GM21360 (cell line): ENCODE measurements at regions not wholly inside any gene's neighbourhood (a gene's known extent, or its start where the extent isn't known, plus 50 kb on each side); places are given as distances from the start of the nearest gene placed in this dataset.
"Not testable (repeated sequence)": the region's sequence is repeated elsewhere in the genome, so short reads cannot be mapped to it uniquely, and the experiment has no call there.

Experiments
- ATAC-seq: cut with Tn5 transposase; IDR thresholded peaks from one replicate; pipeline ENCODE4 v1.9.1; 2021; ENCODE audit warnings: mild to moderate bottlenecking, moderate library complexity; ENCODE audit not compliant: unreplicated experiment

DNA sequence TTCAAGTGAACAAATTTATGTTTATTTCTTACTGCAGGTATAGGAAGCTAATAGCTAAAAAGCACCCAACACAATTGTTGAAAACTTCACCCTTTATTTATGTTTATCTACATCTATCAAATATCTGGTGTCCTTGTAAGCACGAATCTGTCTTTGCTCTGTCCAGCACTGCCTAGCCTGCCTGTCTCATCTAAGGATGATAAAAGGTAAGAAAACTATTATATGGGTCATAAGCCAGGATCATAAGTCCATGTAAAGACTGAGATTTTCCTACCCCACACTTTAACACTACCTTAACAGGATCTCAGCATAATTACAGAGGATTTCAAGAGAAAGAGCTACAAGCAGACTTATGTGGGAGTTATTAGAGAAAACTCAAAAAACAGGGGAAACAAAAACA lies 365.6 kb upstream of the TMEFF2 start:
- no peak for ATAC-seq

- no peak for ATAC-seq
Measured at GRCh38 chr2:192559587-192559986, 364.9 kb upstream of the TMEFF2 start.

DNA sequence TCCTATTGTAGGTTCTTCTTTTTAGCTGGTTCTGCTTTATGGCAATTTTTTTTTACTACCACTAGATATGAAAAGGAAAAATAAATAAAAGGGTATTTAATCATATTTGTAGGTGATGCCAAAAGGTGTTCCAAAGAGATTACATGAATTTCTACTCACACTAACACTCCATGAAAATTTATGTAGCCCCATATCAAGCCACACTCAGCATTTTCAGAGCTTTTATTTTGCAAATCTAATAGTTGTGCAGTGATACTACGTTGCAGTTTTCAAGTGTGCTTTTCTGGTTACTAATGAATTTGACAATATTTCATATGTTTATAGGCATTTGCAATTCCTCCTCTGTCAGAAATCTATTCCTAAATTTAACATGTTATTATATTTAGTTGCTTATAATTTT lies 363.9 kb upstream of the TMEFF2 start:
- ATAC-seq: no peak

DNA sequence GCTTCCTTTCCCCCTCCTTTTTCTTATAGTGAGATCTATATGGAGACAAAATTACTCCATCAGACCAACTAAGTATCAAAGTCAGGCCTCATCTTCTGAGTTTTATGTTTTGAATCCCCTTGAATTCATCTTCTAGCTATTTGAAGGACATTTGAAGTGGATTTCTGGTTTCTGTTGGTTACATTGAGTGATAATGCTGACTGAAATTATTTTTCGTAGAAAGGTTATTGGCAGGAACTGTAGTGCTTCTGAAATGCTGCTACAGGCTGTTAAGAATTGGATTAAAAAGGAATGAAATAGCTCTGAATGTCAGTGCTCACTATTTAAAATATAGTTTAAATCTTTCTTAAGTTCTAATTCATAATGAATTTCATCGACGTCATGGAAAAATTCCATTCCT lies 361.0 kb upstream of the TMEFF2 start:
- ATAC-seq: no peak

DNA sequence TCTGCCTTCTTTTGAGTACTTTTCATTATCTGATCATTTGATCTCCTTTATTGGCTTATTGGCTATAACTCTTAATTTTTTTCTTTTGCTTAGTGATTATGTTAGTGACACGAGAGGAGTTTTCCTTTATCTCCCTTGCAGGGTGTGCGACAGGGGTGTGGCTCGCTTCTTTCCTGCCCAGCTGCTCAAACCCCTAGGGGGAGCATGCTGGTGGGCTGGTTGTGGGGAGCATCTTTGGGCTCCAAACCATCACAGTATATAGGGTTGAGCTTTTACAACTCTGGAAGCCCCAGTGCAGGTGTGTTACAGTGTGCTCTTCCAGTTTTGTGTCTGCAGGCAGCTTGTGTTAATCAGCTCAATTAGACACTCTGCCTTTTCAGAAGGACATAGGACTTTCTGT lies 357.0 kb upstream of the TMEFF2 start:
- ATAC-seq: no peak

GRCh38 chr2:192546565-192546964 lies 351.8 kb upstream of the TMEFF2 start:
- ATAC-seq: no peak

GRCh38 chr2:192544371-192544955 lies 349.7 kb upstream of the TMEFF2 start:
- ATAC-seq: no peak

DNA sequence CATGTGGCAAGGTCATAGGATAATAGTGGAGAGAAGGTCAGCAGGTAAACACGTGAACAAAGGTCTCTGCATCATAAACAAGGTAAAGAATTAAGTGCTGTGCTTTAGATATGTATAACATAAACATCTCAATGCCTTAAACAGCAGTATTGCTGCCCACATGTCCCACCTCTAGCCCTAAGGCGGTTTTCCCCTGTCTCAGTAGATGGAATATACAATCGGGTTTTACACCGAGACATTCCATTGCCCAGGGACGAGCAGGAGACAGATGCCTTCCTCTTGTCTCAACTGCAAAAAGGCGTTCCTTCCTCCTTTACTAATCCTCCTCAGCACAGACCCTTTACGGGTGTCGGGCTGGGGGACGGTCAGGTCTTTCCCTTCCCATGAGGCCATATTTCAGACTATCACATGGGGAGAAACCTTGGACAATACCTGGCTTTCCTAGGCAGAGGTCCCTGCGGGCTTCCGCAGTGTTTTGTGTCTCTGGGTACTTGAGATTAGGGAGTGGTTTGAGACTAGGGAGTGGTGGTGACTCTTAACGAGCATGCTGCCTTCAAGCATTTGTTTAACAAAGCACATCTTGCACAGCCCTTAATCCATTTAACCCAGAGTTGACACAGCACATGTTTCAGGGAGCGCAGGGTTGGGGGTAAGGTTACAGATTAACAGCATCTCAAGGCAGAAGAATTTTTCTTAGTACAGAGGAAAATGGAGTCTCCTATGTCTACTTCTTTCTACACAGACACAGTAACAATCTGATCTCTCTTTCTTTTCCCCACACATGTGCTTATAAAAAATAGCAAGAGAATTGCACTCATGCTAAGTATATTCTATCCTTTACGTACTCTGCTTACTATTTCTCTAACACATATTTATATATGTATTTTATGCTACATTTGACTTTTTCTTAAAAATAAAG lies 347.7 kb upstream of the TMEFF2 start:
- not testable (repeated sequence) for ATAC-seq

- no peak for ATAC-seq
Measured at GRCh38 chr2:192539306-192539705, 344.6 kb upstream of the TMEFF2 start.

- no peak for ATAC-seq
Measured at GRCh38 chr2:192536922-192537624, 342.3 kb upstream of the TMEFF2 start.

- no peak for ATAC-seq
Measured at GRCh38 chr2:192535956-192536921, 341.5 kb upstream of the TMEFF2 start.

DNA sequence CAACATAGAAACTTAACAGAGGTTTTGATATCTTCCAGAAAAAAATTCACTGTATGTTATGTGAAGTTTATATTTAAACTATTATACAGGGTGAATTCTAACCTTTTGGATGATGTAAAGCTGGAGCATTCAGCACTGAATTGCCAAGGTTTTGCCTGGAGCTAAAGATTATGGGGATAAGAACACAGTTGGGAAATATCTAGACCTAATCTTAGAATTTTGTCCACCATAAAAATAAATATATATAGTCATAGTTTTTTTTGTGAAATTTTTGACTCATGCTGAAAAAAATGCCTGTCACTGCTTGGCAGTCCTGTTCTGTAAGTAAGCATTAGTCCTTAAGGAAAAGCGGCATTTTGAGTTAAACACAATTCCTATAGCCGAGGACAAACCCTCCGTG lies 339.3 kb upstream of the TMEFF2 start:
- ATAC-seq: no peak

- not testable (repeated sequence) for ATAC-seq
Measured at GRCh38 chr2:192524642-192525251, 330.0 kb upstream of the TMEFF2 start.

- not testable (repeated sequence) for ATAC-seq
Measured at GRCh38 chr2:192524214-192524613, 329.5 kb upstream of the TMEFF2 start.

DNA sequence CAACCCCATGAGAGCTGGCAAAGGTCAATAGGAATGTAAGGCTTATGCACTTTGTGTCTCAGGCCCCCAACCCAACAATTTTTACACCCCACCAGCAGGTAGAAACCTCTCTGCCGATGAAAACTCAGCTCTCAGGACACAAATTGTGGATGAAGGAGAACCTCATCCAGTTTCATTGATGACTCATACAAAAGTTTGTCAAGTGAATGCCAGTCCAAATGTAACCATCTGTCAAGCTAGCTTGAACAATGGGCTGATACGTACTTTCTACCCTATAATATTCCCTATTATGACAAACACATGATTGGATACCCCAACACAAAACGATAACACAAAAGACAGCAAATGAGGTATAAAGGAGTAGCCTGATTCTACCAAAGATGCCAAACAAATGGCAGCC lies 321.2 kb upstream of the TMEFF2 start:
- no peak for ATAC-seq

DNA sequence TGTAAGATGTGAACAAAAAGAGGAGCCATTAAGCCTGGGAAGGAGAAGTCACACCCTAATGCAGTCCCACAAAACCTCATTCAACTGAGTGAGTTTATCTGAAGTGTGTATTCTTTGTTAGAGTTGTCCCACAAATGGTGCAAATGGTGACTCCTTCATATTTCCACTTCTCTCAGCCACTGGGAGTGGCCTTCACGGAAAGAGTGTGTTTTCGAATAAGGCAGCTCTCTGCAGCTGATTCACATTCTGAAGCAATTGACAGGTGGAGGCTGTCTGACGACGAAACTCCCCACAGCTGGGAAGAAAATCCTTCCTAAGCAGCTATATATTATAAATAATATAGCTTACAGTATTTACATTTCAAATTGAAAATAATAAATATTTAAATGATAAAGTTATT lies 318.8 kb upstream of the TMEFF2 start:
- ATAC-seq: no peak

GRCh38 chr2:192507836-192508450 lies 313.2 kb upstream of the TMEFF2 start:
- not testable (repeated sequence) for ATAC-seq

GRCh38 chr2:192500550-192501200 lies 305.9 kb upstream of the TMEFF2 start:
- ATAC-seq: peak; percentile 85

GRCh38 chr2:192499476-192499875 lies 304.7 kb upstream of the TMEFF2 start:
- no peak for ATAC-seq
